Heart left ventricle (tissue), 16 donors: ENCODE measurements at regions not wholly inside any gene's neighbourhood (a gene's known extent, or its start where the extent isn't known, plus 50 kb on each side); places are given as distances from the start of the nearest gene placed in this dataset.

Source experiments
- ATAC-seq, 4 donors: fragments of 200-7000 bp; cut with Tn5 transposase; one replicate each; pipeline ENCODE4 v1.9.1; 2020 to 2022; ENCODE audit warnings: moderate library complexity in 4 of 4, mild to moderate bottlenecking in 3 of 4, moderate number of reproducible peaks in 1 of 4
- DNase-seq, 5 donors: peaks; one replicate each; pipeline ENCODE4 v3.0.0-alpha.2; 2020
- H3K27ac ChIP-seq, 12 donors: fragments of 200-600 bp; sonication (generic) in 4 of 12; one replicate each; pipeline versions ENCODE4 v1.5.0 to v1.8.0; 2016 to 2022; ENCODE audit warnings: mild to moderate bottlenecking in 2 of 12
- H3K27me3 ChIP-seq, 9 donors: fragments of 200-600 bp; sonication (generic) in 2 of 9; one replicate each; pipeline versions ENCODE4 v1.5.1 to v1.8.0; 2016 to 2022; ENCODE audit warnings: mild to moderate bottlenecking in 3 of 9
- H3K36me3 ChIP-seq, 9 donors: fragments of 200-600 bp; sonication (generic) in 2 of 9; one replicate each; pipeline versions ENCODE4 v1.5.0 to v1.8.0; 2018 to 2022; ENCODE audit warnings: mild to moderate bottlenecking in 2 of 9
- H3K4me1 ChIP-seq, 12 donors: fragments of 200-600 bp; sonication (generic) in 4 of 12; one replicate each; pipeline versions ENCODE4 v1.5.0 to v1.8.0; 2016 to 2022; ENCODE audit warnings: mild to moderate bottlenecking in 3 of 12
- H3K4me3 ChIP-seq, 12 donors: fragments of 200-600 bp; sonication (generic) in 4 of 12; one replicate each; pipeline versions ENCODE4 v1.5.0 to v1.8.0; 2017 to 2022; ENCODE audit warnings: mild to moderate bottlenecking in 9 of 12, moderate library complexity in 4 of 12
- H3K9me3 ChIP-seq, 12 donors: fragments of 200-600 bp; sonication (generic) in 4 of 12; one replicate each; pipeline versions ENCODE4 v1.5.0 to v1.8.0; 2016 to 2022; ENCODE audit warnings: mild to moderate bottlenecking in 1 of 12
- CTCF ChIP-seq, 12 donors: fragments of 200-600 bp; sonication (generic) in 4 of 12; IDR thresholded peaks; one replicate each; pipeline versions ENCODE4 v1.5.0 to v1.8.0; 2018 to 2022; ENCODE audit warnings: antibody characterized with exemption in 12 of 12, mild to moderate bottlenecking in 5 of 12
- POLR2A ChIP-seq, 2 donors: fragments of 450-650 bp; IDR thresholded peaks; one replicate each; pipeline ENCODE4 v1.6.1; 2017; ENCODE audit warnings: antibody characterized with exemption in 2 of 2, mild to moderate bottlenecking in 2 of 2, moderate library complexity in 2 of 2
- WGBS, 4 donors: extraction: QIAGEN DNeasy Blood & Tissue Kit in 2 of 4; methylation state at CpG; one replicate each; pipeline versions ENCODE4 v1.1.5 to v1.1.7; 2013 to 2018; 5-methylcytosine and 5-hydroxymethylcytosine counted together
- intact Hi-C, 10 donors: fragments of 100-400 bp; cut with DNase I; formaldehyde crosslinking; loops; one replicate each; pipeline versions ENCODE4 v1.11.1 to v1.14.2; 2022
- donor health status: ischemic (EF 13 %, LVEDD 7.1; RV severe dilation, severe dysfunction).
- donor health status: healthy with polysubstance abuse.
- donor health status: DM: no; HTN: yes; CAD: no.
- donor health status: DM: no; HTN: no; CAD: no.
- donor health status: ischemic (EF 25% LVEDD 6.9; RV normal size, moderate dysfunction).
- donor health status: ischemic (EF 25% LVEDD 5.7; RV mildly dilated, moderate dysfunction).
- donor health status: healthy.
- donor health status: DM: yes; HTN: yes; CAD: no.
- donor health status: ischemic (EF 35%, LVEDD 5.7; RV mildly dilated, moderate dysfunction).
- donor health status: nonischemic (EF 11% LVEDD 7.7; RV severe dilation, severe dysfunction).
- donor health status: DM: yes; HTN: yes; CAD: no.
- donor health status: PGD.
- donor health status: ischemic (EF 29% LVEDD 5.4; RV normal size, mild dysfunction).
- donor health status: nonischemic (EF 23%, LVEDD 6.1; RV moderate dilation, normal function).

GRCh38 chr6:40302856-40303454, 284.2 kb downstream of the LRFN2 start:
- 83 to 91% (median 86%) methylated on average over 7 to 8 of the region's 8 CpGs for WGBS, 4 donors
- no peaks in the 10 kb centered on the region for H3K36me3 ChIP-seq
- H3K27me3 ChIP-seq, result peaks cover 0 to 22% (median under 1%) of the 10 kb centered on the region in 9 donors
- H3K4me3 ChIP-seq, result no peak overlapping the region
- ATAC-seq, result no peak
- intact Hi-C loops, result loop anchor here in 7 of 10 donors (10.0 kb wide), 2 partner anchors 438 to 938 kb away; no protein-coding TSS in a partner anchor
- H3K27ac ChIP-seq, result no peak overlapping the region
- H3K9me3 ChIP-seq, result peaks cover 0 to 6% (median 2%) of the 10 kb centered on the region in 12 donors
- DNase-seq, result no peak
- H3K4me1 ChIP-seq, result no peaks in the 10 kb centered on the region
- TF ChIP-seq CTCF (IDR thresholded peaks at IDR 0.05) (no peak), POLR2A (IDR thresholded peaks at IDR 0.05) (no peak)

GRCh38 chr6:40299681-40300080, 287.5 kb downstream of the LRFN2 start:
- TF ChIP-seq CTCF (IDR thresholded peaks at IDR 0.05) (no peak), POLR2A (IDR thresholded peaks at IDR 0.05) (no peak)
- peaks cover 0 to 11% (median 2%) of the 10 kb centered on the region in 12 donors for H3K9me3 ChIP-seq
- ATAC-seq (no peak), DNase-seq (no peak)
- H3K36me3 ChIP-seq, result no peaks in the 10 kb centered on the region
- no peak overlapping the region for H3K27ac ChIP-seq
- intact Hi-C loops, result loop anchor here in 7 of 10 donors (10.0 kb wide), 2 partner anchors 435 to 935 kb away; no protein-coding TSS in a partner anchor
- no peak overlapping the region for H3K4me3 ChIP-seq
- H3K27me3 ChIP-seq, result peaks cover 0 to 18% (median 0%) of the 10 kb centered on the region in 9 donors
- no peaks in the 10 kb centered on the region for H3K4me1 ChIP-seq
- 80 to 86% (median 85%) methylated on average over 6 of the region's 6 CpGs for whole genome bisulfite sequencing, 4 donors

GRCh38 chr6:40298207-40298606, 289.0 kb downstream of the LRFN2 start:
- intact Hi-C loops, result no loop called here
- Histone ChIP-seq H3K9me3 (peaks cover 0 to 11% (median 2%) of the 10 kb centered on the region in 12 donors), H3K27me3 (peaks cover 0 to 18% (median 0%) of the 10 kb centered on the region in 9 donors), H3K4me1 (no peaks in the 10 kb centered on the region), H3K36me3 (no peaks in the 10 kb centered on the region), H3K27ac (no peak overlapping the region), H3K4me3 (no peak overlapping the region)
- DNase-seq (no peak), ATAC-seq (no peak)
- TF ChIP-seq CTCF (IDR thresholded peaks at IDR 0.05) (no peak), POLR2A (IDR thresholded peaks at IDR 0.05) (no peak)
- 91 to 98% (median 95%) methylated on average over 2 of the region's 2 CpGs for WGBS, 4 donors

DNA sequence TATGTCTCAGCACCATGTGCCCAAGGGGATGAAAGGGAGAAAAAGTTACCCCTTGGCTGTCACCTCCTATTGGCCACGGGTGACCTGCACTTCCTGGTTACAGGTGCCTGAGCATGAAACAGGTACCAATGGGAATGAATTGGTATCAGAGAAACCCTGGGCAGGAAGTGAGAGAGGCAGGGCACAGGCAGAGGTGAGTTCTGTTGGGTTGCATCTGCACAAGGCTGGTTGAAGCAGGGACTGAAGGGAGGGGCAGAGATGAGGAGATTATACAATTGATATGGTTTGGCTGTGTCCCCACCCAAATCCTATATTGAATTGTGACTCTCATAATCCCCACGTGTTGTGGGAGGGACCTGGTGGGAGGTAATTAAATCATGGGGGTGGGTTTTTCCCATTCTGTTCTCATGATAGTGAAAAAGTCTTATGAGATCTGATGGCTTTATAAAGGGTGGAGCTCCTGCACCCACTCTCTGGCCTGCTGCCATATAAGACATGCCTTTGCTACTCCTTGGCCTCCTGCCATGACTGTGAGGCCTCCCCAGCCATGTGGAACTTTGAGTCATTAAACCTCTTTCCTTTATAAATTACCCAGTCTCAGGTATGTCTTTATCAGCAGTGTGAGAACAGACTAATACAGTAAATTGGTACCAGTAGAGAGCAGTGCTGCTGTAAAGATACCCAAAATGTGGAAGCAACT, 291.8 kb downstream of the LRFN2 start:
- DNase-seq (no peak), ATAC-seq (no peak)
- no peaks in the 10 kb centered on the region for H3K4me1 ChIP-seq
- no peak overlapping the region for H3K27ac ChIP-seq
- 65 to 79% (median 67%) methylated on average over 2 of the region's 2 CpGs for WGBS, 4 donors
- no peaks in the 10 kb centered on the region for H3K36me3 ChIP-seq
- intact Hi-C loops, result no loop called here
- H3K9me3 ChIP-seq, result peaks cover 0 to 11% (median 2%) of the 10 kb centered on the region in 12 donors
- no peak overlapping the region for H3K4me3 ChIP-seq
- H3K27me3 ChIP-seq, result peaks cover 0 to 32% (median 7%) of the 10 kb centered on the region in 9 donors
- TF ChIP-seq POLR2A (IDR thresholded peaks at IDR 0.05) (no peak), CTCF (IDR thresholded peaks at IDR 0.05) (no peak)
